ENCODE measurements at regions not wholly inside any gene's neighbourhood (a gene's known extent, or its start where the extent isn't known, plus 50 kb on each side); places are given as distances from the start of the nearest gene placed in this dataset.

GRCh38 chr3:162175145-162175544 lies 678.5 kb downstream of the OTOL1 start:
- no peak for TF ChIP-seq CTCF (IDR thresholded peaks at IDR 0.05 in 2 of 3, conservative IDR thresholded peaks at IDR 0.05 in 1 of 3; ENCODE audit: borderline replicate concordance in 1 of 3, insufficient read depth in 1 of 3, low read depth in 2 of 3, low read length in 2 of 3)
- no peak for TF ChIP-seq REST (IDR thresholded peaks at IDR 0.05; ENCODE audit: low read depth)
- TF ChIP-seq ZNF274 (IDR thresholded peaks at IDR 0.05; ENCODE audit: low read depth, low read length) = no peak
- no peak for TF ChIP-seq SP1 (IDR thresholded peaks at IDR 0.05; ENCODE audit: low read depth)
- no peak for TF ChIP-seq POLR2A (IDR thresholded peaks at IDR 0.05; ENCODE audit: borderline replicate concordance, extremely low read depth, insufficient read depth, insufficient read length)
- no peak for TF ChIP-seq EZH2phosphoT487 (IDR thresholded peaks at IDR 0.05; ENCODE audit: borderline replicate concordance)
- TF ChIP-seq CBX3 (IDR thresholded peaks at IDR 0.05; ENCODE audit: low read depth) = no peak
- TF ChIP-seq RAD21 (IDR thresholded peaks at IDR 0.05; ENCODE audit: low read depth) = no peak
- TF ChIP-seq POLR2AphosphoS5 (IDR thresholded peaks at IDR 0.05; ENCODE audit: low read depth, low read length) = no peak

Measured in HCT116 (cell line).